GM18868 (cell line): ENCODE measurements at regions not wholly inside any gene's neighbourhood (a gene's known extent, or its start where the extent isn't known, plus 50 kb on each side); places are given as distances from the start of the nearest gene placed in this dataset.
"Not testable (repeated sequence)": the region's sequence is repeated elsewhere in the genome, so short reads cannot be mapped to it uniquely, and the experiment has no call there.

Source experiments
- ATAC-seq: cut with Tn5 transposase; IDR thresholded peaks from one replicate; pipeline ENCODE4 v1.9.1; 2021; ENCODE audit warnings: mild to moderate bottlenecking, moderate library complexity; ENCODE audit not compliant: unreplicated experiment

- not testable (repeated sequence) for ATAC-seq
Observed at GRCh38 chr12:13518034-13518433, 321.5 kb downstream of the EMP1 start.

DNA sequence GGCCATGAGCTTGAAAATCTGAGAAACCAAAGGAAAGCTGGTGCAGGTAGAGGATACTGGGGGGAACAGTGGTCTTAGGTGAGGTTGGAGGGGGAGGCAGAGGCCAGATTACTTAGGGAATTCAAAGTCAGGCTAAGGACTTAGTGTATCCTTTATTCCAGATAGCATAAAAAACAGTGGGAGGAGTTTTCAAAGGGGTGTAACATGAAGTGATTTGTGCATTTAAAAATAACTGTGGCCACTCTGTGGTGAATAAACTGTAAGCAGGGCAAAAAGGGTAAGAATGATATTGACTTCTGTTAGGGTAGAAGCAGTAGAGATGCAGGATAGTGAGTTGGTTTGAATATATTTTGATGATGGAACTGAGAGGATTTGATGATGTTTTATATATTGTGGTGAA, 313.2 kb downstream of the EMP1 start:
- ATAC-seq: no peak

GRCh38 chr12:13505636-13506035, 309.1 kb downstream of the EMP1 start:
- no peak for ATAC-seq

DNA sequence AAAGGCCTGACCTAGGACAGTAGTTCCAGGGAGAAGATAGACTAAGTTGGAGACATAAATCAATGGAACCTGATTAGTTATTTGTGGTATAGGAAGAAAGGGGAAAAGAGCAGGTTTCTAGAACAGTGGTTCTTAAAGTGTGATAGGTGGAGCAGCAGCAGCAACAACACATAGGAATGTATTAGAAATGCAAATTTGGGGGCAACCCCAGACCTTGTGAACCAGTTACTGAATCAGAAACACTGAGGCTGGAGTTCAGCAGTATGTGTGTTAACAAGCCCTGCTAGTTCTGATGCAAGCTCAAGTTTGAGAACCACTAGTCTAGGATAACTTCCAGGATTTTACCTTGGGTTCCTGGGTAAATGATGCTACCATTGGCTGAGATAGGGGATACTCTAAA, 308.7 kb downstream of the EMP1 start:
- ATAC-seq: no peak

DNA sequence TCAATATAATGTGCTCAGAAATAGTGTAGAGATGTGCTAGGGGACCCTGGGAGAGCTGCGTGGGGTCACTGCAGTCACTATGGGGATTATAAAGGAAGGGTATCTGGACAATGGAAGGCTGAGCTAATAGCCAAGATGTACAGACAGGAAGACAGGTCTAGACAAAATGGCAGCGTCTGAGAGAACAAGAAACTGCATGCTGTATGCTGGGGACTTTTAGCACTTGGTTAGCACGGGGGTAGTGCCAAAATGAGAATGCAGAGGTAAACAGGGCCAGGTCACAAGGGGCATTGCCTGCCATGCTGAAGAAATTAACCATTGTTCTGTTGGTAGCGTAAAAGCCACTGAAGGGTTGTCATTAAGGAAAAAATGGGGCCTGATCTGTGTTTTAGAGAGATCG, 308.2 kb downstream of the EMP1 start:
- no peak for ATAC-seq

- ATAC-seq: no peak
Observed at GRCh38 chr12:13504074-13504473, 307.5 kb downstream of the EMP1 start.

GRCh38 chr12:13503094-13503835, 306.7 kb downstream of the EMP1 start:
- no peak for ATAC-seq

DNA sequence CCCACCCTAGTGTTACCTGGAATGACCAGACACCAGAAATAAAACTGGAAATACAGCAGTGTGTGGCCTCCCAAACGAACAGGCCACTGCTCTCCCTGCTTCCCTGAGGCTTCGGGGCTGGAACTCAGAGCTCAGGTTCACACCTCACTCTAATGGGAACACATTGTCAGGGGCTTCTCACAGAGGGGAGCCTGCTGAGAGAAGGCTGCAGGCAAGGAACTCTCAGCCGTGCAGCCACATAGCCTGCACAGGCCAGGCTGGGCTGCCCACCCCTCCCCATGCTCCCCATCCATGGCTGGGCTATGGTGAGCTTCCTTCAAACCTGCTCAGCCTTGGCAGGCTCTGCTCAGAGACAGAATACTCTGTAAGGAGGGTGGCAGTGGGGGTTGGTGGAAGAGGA, 302.5 kb downstream of the EMP1 start:
- no peak for ATAC-seq

GRCh38 chr12:13496111-13496510, 299.6 kb downstream of the EMP1 start:
- ATAC-seq: no peak

- ATAC-seq: no peak
Observed at GRCh38 chr12:13489246-13489645, 292.7 kb downstream of the EMP1 start.

- no peak for ATAC-seq
Observed at GRCh38 chr12:13487326-13487725, 290.8 kb downstream of the EMP1 start.

- no peak for ATAC-seq
Observed at GRCh38 chr12:13486794-13487193, 290.3 kb downstream of the EMP1 start.

GRCh38 chr12:13478650-13479181, 282.2 kb downstream of the EMP1 start:
- no peak for ATAC-seq

DNA sequence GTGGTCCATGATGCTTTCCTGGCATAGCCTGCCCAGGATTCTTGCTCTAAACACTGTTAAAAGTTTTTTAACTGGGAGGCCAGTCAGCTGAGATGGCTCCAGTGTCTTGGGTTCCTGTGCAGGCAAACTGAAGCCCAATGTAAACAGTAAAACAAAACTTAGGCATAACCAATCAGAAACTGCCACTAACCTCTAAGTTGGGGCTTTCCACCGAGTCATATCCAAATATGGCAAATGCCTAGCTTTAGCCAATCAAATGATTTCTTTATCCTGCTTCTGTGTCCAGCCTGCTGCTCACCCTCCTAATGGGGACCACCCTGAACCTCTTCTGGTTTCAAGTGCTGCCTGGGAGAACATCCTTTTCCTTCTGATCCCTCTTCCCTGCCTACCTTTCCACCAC, 277.9 kb downstream of the EMP1 start:
- no peak for ATAC-seq

GRCh38 chr12:13472690-13473089, 276.2 kb downstream of the EMP1 start:
- ATAC-seq: peak; percentile 96

GRCh38 chr12:13471471-13471870, 274.9 kb downstream of the EMP1 start:
- no peak for ATAC-seq

GRCh38 chr12:13465635-13466034, 269.1 kb downstream of the EMP1 start:
- no peak for ATAC-seq

DNA sequence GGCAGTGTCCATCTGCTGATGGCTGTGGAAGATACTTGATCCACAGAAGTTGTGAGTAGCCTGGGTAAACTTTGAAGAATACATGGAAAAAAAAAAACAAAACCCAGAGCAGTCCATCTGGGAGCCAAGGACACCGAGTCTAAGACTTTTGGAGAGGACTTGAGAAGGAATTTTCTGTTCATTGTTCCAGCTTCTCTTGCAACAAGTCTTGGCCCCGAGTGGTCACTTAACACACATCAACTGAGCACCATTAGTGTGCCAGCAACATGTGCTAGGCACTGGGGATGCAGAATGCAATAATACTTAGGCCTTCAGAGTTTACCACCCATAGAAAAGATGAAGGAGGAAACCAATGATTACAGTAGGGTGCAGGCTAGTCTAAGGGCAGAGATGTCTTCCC, 266.7 kb downstream of the EMP1 start:
- ATAC-seq: no peak

- ATAC-seq: no peak
Observed at GRCh38 chr12:13462450-13462849, 265.9 kb downstream of the EMP1 start.

DNA sequence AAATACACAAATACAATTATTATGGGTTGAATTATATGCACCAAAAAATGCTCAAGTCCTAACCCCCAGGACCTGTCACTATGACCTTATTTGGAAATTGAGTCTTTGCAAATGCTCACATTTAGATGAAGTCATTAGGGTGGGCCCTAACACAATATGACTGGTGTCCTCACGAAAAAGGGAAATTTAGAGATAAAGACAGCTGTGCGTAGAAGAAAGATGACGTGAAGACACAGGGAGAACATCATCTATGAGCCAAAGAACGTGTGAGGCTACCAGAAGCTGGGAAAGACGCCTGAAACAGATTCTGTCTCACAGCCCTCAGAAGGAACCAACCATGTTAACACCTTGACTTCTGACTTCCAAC, 259.2 kb downstream of the EMP1 start:
- no peak for ATAC-seq

GRCh38 chr12:13454991-13455777, 258.7 kb downstream of the EMP1 start:
- peak; percentile 75 for ATAC-seq

DNA sequence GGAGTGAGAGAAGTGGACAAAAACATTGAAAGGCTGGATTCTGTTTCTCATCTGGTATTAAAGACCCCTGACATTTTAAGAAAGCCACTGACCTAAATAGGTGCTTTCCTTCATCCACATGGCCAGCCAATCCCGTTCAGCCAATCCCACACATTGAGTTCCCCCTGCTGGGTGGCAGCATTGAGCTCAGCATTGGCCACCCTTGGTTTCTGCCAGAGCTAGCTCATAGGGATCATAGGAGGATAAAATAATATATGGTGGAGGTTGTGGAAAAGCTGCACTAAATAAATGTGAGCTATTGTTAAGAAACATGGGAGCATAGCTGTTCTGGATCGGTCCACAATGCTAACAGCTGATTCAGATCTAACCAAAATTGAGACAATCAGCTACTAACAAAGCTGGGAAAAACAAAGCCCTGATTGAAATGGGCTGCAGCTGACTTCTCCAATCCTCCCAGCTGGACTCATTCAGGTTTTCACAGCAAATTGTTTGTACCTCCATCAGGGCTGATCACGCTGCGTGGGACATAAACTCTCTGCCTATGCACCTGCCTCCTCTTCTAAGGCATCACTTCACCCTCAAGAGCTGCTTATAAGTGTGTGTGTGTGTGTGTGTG, 256.5 kb downstream of the EMP1 start:
- no peak for ATAC-seq
